ENCODE measurements at regions not wholly inside any gene's neighbourhood (a gene's known extent, or its start where the extent isn't known, plus 50 kb on each side); places are given as distances from the start of the nearest gene placed in this dataset.
A peak's percentile ranks its signal among the peaks of the same experiment; 100 is the strongest.

DNA sequence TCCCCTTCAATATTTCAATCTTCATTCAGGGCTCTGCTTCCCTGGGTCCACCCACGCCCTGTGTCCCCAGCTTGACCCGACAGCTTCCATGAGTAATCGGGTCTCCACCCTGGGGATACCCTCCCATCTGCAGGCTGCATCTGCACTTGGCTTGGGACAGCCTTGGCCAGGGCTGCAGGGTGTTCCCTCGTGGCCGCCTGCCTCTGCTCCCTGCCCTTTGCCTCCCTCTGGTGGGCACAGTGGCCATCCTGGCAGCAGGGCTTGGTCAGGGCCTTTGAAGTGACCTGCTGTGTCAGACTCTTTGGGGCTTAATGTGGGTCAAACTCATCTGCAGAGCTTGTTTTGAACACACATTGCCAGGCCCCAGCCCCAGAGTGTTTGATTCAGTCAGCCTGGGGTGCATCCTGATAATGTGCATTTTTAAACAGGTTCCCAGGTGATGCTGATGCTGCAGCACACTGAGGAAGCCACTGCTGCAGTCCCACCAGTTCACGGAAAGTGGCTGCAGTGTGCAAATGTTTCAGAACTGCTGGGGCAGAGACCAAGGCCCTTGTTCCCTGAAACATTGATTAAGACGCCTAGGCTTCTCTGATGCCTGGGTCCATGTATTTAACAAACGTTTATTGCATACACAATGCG lies 80.7 kb upstream of the SEC61G start:
- Histone ChIP-seq H3K9ac (no peak overlapping the region), H3F3A (ENCODE audit: low read depth) (no peaks in the 10 kb centered on the region), H3K27me3 (no peaks in the 10 kb centered on the region), H3K4me2 (no peak overlapping the region), H3K4me1 (peaks cover 10% of the 10 kb centered on the region), H3K4me3 (no peak overlapping the region), H3K36me3 (no peaks in the 10 kb centered on the region), H3K79me2 (ENCODE audit: low read depth) (no peaks in the 10 kb centered on the region), H3K9me3 (ENCODE audit: low read depth) (no peaks in the 10 kb centered on the region), H4K20me1 (ENCODE audit: low read depth) (no peaks in the 10 kb centered on the region), H3K27ac (no peak overlapping the region), H2AFZ (replicated peaks) (no peak overlapping the region)
- H3K4me1 Mint-ChIP-seq = peaks cover 14% of the 10 kb centered on the region
- no peak overlapping the region for H3K4me3 Mint-ChIP-seq
- H3K9me3 Mint-ChIP-seq = peaks cover 3% of the 10 kb centered on the region
- no peak overlapping the region for H3K27ac Mint-ChIP-seq
- H3K27me3 Mint-ChIP-seq (ENCODE audit: insufficient read depth, low read depth) = peaks cover 4% of the 10 kb centered on the region
- no peak for TF ChIP-seq EZH2phosphoT487 (IDR thresholded peaks at IDR 0.05)
- TF ChIP-seq, protein P1, sequence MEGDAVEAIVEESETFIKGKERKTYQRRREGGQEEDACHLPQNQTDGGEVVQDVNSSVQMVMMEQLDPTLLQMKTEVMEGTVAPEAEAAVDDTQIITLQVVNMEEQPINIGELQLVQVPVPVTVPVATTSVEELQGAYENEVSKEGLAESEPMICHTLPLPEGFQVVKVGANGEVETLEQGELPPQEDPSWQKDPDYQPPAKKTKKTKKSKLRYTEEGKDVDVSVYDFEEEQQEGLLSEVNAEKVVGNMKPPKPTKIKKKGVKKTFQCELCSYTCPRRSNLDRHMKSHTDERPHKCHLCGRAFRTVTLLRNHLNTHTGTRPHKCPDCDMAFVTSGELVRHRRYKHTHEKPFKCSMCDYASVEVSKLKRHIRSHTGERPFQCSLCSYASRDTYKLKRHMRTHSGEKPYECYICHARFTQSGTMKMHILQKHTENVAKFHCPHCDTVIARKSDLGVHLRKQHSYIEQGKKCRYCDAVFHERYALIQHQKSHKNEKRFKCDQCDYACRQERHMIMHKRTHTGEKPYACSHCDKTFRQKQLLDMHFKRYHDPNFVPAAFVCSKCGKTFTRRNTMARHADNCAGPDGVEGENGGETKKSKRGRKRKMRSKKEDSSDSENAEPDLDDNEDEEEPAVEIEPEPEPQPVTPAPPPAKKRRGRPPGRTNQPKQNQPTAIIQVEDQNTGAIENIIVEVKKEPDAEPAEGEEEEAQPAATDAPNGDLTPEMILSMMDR (IDR thresholded peaks at IDR 0.05) = peak; percentile 70
- H3K36me3 Mint-ChIP-seq = no peaks in the 10 kb centered on the region
- DNase-seq (ENCODE audit: low spot score) = peak; percentile 71

DNA sequence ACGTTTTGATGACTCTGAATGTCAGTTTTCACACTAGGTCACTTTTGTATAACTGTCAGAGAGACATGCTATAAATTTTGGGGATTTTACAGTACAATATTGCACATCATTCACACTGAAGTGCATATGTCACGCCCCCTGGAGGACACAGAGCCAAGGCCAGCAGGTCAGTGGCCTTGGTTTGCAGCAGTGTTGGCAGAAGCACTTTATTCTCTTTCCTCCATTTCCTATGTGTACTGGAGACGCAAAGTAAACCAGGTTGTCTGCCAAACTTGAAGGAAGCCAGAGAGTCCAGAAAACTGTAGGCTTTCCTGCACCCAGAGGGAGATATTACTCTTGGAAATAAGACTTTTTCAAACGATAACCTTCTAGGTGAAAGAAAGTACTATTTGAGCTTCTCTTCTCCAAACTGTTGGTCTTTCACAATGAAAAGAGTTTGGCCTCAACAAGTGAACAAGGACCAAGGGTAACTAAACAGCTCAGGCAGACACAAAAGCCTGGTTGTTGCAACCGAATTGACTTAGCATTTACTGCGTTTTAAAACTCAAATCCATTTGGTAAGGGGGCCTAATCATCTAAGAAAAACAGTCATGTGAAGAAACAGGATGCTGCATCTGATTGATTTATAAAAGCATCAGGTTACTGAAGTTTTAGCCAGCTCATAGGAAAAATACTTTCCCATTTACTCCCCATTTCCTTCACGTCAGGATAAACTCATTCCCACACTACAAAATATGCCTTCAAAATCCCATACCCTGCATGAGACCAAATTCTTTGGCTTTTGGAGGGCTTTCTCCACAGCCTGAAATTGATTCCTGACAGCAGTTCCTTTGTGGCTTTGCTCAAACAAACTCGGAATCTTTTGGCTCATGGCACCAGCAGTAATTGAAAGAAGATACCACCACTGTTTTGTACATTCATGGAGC lies 83.0 kb upstream of the SEC61G start:
- H3F3A ChIP-seq (ENCODE audit: low read depth) = no peaks in the 10 kb centered on the region
- Mint-ChIP-seq H3K27ac (peak overlapping the region; percentile 39), H3K27me3 (ENCODE audit: insufficient read depth, low read depth) (peaks cover 2% of the 10 kb centered on the region), H3K4me1 (peaks cover 14% of the 10 kb centered on the region), H3K36me3 (no peaks in the 10 kb centered on the region), H3K9me3 (no peaks in the 10 kb centered on the region), H3K4me3 (no peak overlapping the region)
- peak overlapping the region; percentile 4 for H3K4me2 ChIP-seq
- no peaks in the 10 kb centered on the region for H3K27me3 ChIP-seq
- H3K36me3 ChIP-seq = no peaks in the 10 kb centered on the region
- peak overlapping the region; percentile 83 for H2AFZ ChIP-seq (replicated peaks)
- no peak overlapping the region for H3K27ac ChIP-seq
- H3K79me2 ChIP-seq (ENCODE audit: low read depth) = no peaks in the 10 kb centered on the region
- DNase-seq (ENCODE audit: low spot score) = peak; percentile 19
- no peak for TF ChIP-seq EZH2phosphoT487 (IDR thresholded peaks at IDR 0.05)
- TF ChIP-seq, protein P1 (IDR thresholded peaks at IDR 0.05) = peak; percentile 55
- no peaks in the 10 kb centered on the region for H3K9me3 ChIP-seq (ENCODE audit: low read depth)
- H3K9ac ChIP-seq = no peak overlapping the region
- no peak overlapping the region for H3K4me3 ChIP-seq
- no peaks in the 10 kb centered on the region for H4K20me1 ChIP-seq (ENCODE audit: low read depth)
- H3K4me1 ChIP-seq = peaks cover 10% of the 10 kb centered on the region

DNA sequence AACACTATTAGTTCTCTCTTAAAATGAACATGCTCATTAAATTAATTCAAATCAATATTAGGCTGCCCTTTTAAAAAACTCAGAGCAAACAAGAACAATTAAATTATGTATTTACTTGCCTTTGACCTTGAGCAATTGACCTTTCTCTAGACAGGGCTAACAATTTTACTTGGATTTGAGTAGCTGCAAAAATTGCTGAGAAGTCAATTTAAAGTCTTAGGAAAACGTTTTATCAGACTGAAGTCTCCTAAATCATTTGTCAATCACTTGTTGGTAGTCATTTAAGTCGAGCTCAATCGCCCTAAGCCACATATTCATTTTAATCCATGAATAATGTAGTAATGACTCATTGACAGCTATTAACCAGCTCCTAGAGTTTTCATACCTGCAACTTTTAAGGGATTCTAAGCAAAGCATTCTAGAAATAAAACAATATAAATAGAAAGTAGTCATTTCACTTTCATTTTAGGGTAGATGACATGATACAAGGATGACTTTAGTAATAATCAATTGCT lies 84.9 kb upstream of the SEC61G start:
- H3K9ac ChIP-seq = no peak overlapping the region
- peaks cover 10% of the 10 kb centered on the region for H3K4me1 ChIP-seq
- Mint-ChIP-seq H3K4me1 (peaks cover 14% of the 10 kb centered on the region), H3K4me3 (no peak overlapping the region), H3K27me3 (ENCODE audit: insufficient read depth, low read depth) (no peaks in the 10 kb centered on the region), H3K9me3 (no peaks in the 10 kb centered on the region), H3K36me3 (no peaks in the 10 kb centered on the region), H3K27ac (no peak overlapping the region)
- no peak overlapping the region for H3K4me2 ChIP-seq
- H3K9me3 ChIP-seq (ENCODE audit: low read depth) = no peaks in the 10 kb centered on the region
- H3K27me3 ChIP-seq = no peaks in the 10 kb centered on the region
- DNase-seq (ENCODE audit: low spot score) = no peak
- H3K27ac ChIP-seq = no peak overlapping the region
- no peaks in the 10 kb centered on the region for H3F3A ChIP-seq (ENCODE audit: low read depth)
- H3K36me3 ChIP-seq = no peaks in the 10 kb centered on the region
- H4K20me1 ChIP-seq (ENCODE audit: low read depth) = no peaks in the 10 kb centered on the region
- no peak for TF ChIP-seq EZH2phosphoT487 (IDR thresholded peaks at IDR 0.05)
- TF ChIP-seq, protein P1 (IDR thresholded peaks at IDR 0.05) = no peak
- TF ChIP-seq EZH2 (IDR thresholded peaks at IDR 0.05) = no peak
- no peak overlapping the region for H2AFZ ChIP-seq (replicated peaks)
- H3K4me3 ChIP-seq = no peak overlapping the region
- H3K79me2 ChIP-seq (ENCODE audit: low read depth) = no peaks in the 10 kb centered on the region

All from neural progenitor cell (in vitro differentiated cells).